Activated effector memory CD4-positive, alpha-beta T cell treated with Interleukin-2 at 50 U/mL for 16 hours (primary cell): ENCODE measurements at regions not wholly inside any gene's neighbourhood (a gene's known extent, or its start where the extent isn't known, plus 50 kb on each side); places are given as distances from the start of the nearest gene placed in this dataset.

Experiments
- DNase-seq: peaks from one replicate; pipeline ENCODE4 v3.0.0-alpha.2; 2020

DNA sequence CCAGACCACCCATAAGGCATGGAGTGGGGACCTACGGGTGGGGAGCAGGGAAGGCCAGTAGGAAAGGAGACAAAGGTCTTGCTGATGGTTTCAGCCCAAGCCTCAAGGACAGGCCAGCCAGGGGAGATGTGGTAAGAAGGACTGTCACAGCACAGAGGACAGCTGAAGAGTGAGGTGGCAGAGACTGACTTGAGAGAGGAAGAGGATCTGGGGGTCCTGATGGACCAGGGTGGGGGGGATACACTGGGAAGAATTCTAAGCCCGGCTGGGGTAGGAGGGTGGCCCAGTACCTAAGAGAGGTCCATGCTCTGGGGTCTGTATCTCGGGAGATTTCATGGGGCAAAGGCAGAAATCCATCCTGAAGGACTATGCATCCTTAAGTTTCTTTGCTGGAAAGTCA lies 66.1 kb upstream of the THY1 start:
- no peak for DNase-seq

GRCh38 chr11:119488256-119488995 lies 65.5 kb upstream of the THY1 start:
- no peak for DNase-seq

- DNase-seq, result no peak
Measured at GRCh38 chr11:119486691-119487259, 63.8 kb upstream of the THY1 start.

DNA sequence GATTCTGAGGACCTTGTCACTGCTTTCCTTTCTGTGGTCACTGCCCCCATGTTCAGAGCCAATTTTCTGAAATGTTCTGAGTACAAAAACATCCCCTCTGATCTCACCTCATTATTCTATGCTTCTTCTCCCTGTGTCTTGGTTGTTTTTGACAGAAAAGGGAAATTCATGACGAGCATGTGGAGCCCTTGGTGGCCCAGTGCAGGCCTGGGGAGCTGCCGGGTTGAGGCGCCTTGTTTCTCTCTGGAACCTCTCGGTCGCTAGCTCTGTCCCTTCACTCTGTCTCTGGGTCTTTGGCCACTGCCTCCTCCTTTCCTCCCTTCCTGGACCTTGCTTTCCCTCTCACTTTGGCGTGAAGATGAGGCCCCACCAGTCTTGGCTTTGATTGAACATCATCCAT lies 63.0 kb upstream of the THY1 start:
- DNase-seq, result no peak

DNA sequence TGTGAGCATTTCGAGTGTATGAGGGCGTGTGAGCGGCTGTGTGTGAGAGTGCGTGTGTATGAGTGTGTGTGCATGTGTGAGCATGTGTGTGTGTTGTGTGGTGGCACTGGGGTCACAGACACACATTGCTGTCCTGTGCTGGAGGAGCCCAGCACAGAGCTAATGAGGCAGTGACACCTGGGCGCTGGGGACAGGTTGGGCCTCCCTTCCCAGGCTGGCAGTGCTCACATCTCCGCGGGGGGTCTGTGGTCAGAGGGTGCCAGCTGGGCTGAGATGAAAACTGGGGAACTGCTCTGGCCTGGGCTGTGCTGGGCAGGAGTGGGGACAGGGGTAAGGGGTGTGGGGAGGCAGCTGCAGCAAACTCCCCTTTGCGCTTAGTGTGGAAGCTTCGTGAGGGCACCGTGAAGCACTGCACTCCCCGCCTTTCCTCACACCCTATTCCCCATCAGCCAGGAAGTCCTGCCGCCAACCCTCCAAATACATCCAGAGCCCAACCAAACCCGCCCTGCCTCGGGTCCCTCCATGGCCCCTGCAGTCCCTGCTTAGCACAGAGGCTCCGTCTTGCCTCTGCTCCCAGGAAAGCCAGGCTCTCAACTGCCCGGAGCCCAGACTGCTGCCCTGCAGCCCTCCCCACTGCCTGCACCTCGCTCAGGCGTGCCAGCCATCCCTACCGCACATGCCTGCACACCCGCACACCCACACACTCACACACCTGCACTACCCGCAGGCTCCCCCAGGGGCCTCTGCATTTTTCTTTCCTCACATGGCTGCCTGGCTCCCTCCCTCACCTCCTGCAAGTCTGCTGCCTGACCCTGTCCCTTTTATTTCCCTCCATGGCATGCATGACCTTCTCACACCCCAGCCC lies 62.0 kb upstream of the THY1 start:
- no peak for DNase-seq

- DNase-seq, result no peak
Measured at GRCh38 chr11:119483881-119484371, 61.0 kb upstream of the THY1 start.

DNA sequence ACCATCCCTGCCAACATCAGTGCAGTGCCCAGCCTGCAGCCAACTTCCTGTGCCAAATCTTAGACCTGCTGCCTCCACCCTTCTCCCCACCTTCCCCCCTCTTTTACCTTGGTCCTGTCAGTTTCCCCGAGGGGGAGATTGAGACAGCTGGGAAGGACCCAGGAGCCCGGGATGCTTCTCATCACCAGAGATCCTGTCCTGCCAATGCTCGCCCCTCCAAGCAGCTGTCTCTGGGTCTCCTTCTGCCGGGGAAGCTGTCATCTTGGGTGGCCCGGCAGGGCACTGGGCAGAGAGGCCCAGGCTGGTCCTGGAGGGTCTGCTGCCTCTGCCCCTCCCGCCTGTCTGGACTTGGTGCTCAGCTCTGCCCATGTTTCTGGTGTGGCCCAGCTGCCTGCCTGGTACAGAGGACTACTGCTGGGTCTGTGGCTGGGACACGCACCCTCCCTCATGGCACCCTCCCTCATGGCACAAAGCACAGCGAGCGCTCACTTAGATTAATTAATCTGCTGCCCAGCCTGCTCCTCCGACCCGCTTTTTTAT lies 60.4 kb upstream of the THY1 start:
- DNase-seq, result no peak

- DNase-seq, result no peak
Measured at GRCh38 chr11:119482521-119483011, 59.6 kb upstream of the THY1 start.

GRCh38 chr11:119481667-119482400 lies 58.9 kb upstream of the THY1 start:
- DNase-seq, result no peak

- DNase-seq, result peak; percentile 42
Measured at GRCh38 chr11:119481021-119481666, 58.2 kb upstream of the THY1 start.

DNA sequence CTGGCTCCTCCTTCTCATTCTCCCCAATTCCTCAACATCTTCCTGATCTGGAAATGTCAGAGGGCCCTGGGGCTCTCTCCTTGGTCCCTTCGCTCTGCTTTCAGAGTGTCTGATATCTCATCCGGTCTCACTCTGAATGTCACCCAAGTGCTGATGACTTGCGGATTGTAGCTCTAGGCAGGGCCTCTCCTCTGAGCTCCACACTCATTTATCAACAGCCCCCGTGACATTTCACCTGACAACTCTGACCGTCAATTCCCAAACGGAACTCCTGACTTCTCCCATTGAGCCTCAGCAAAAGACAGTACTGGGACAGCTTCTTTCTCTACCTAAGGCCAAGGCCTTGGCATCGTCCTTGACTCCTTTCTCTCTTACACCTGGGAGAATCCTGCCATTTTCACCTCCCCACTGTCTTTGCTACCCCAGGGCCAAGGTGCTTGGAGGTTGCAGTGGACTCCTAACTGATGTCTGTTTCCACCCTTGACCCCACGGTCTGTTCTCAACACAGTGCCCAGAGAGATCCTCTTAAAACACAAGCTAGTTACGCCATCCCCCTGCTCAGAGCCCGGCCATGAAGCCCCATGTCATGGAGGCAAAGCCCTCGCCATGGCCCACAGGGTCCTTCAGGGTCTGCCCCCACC lies 57.5 kb upstream of the THY1 start:
- DNase-seq, result no peak

GRCh38 chr11:119479685-119480275 lies 56.8 kb upstream of the THY1 start:
- DNase-seq, result no peak

GRCh38 chr11:119478711-119479285 lies 55.8 kb upstream of the THY1 start:
- DNase-seq, result no peak

DNA sequence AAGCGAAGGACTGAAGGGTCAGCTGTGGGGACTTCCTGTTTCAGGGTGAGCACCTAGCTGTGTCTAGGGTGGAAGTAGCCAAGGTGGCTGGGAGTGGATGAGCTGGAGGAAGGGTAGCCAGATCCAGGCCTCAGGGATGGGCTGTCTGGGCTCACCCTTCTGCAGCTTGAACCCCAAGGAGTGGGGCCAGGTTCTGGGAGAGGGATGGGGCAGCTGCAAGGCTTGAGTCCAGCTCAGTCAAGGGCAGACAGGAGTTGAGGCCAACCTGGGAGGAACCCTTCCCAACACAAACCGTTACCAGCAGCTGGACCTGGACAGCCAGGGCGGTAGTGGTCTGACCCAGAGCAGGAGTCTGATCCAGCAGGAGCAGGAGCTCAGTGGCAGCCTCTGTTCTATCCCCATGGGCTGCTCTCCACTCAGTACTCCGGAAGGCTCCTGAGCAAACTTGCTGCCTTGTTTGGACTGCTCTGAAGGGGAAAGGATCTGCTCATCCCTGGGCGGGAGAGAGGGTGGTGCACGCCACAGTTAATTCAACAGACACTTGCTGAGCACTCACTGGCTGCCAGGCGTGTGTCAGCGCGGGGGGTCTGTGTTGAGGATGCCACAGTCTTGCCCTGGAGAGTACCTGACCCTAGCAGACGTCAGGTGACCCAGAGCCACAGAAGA lies 53.8 kb upstream of the THY1 start:
- DNase-seq, result no peak

DNA sequence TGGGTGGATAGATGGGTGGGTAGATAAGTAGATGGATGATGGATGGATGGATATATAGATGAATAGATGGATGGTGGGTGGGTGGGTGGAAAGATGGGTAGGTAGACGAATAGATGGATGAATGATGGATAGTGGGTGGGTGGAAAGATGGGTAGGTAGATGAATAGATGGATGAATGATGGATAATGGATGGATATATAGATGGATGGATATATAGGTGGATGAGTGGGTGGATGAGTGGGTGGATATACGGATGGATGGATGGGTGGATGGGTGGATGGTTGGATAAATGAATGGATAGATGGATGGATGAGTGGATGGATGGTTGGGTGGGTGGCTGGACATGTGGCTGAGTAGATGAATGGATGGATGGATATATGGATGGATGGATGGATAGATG lies 53.1 kb upstream of the THY1 start:
- DNase-seq, result no peak

DNA sequence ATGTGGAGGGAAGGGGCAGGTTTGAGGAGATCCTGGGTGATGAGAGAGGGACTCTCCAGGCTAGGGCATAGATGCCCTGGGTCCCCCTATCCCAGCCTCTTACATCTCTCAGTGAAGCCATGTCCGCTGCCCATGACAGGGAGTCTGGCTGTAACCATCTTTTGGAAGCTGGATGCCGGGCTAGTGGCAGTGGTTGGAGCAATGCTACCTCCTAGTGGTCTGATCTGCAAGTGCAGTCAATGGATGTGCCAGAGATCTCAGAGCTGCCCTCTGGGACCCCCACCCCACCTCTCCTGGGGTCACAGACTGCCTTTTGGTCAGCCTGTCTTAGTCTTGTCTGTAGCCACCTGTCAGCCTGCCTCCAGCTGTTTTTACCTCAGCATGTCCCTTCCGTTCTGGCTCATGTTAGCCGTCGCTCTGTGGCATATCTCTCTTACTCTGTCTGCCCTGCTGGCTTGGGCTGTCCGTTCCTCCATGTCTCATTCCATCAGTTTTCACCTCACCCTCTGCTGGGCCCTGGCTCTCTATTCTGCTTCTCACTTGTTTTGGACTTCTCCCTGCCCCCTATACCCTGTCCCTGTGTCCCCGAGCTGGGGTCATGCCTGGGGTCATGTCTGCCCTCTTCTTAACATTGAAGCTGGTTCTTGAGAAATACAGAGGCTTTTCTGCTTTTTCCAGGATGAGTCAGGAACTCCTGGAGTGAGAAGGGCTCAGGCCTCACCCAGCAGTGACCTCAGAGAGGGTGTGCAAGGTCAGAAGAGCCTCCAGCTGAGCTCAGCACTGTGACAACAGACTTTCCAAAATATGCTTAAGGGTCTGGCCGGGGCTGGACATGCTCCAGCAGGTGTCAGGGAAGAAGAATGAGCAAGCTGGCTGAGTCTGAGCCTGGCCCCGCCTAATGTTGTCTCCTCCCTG lies 52.0 kb upstream of the THY1 start:
- DNase-seq, result peak; percentile 15

DNA sequence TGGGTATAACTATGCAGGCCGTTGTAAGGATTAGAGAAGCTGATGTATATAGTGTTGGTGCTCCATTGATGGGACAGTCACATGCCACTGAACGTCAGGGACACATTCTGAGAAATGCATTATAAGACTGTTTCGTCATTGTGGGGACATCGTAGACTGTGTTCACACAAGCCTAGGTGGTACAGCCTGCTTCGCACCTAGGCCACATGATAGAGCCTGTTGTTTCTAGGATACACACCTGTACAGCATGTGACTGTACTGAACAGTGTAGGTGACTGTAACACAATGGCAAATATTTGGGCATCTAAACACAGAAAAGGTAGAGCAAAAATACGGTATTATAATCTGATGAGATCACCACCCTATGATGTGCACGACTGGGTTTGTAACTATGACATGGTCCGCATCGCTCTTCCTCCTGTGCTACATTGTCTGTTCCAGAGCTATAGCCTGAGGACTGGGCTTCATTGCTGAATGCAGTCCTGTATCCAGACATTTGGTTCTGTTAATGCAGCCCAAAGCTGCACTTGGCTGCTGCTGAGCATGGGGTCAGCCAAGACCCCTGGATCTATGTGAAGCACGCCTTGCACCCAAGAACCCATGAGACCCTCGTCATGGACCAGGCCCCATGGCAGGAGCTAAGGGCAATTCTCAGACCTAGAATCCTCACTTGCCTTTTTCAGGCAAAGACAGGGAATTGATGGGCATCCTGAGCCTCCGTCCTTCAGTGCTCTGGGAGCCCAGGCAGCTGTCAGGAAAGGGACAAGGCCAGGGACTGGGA lies 51.1 kb upstream of the THY1 start:
- no peak for DNase-seq

- DNase-seq, result no peak
Measured at GRCh38 chr11:119473226-119473625, 50.3 kb upstream of the THY1 start.
